HG03378 (cell line): ENCODE measurements at regions not wholly inside any gene's neighbourhood (a gene's known extent, or its start where the extent isn't known, plus 50 kb on each side); places are given as distances from the start of the nearest gene placed in this dataset.
A peak's percentile ranks its signal among the peaks of the same experiment; 100 is the strongest.
"Not testable (repeated sequence)": the region's sequence is repeated elsewhere in the genome, so short reads cannot be mapped to it uniquely, and the experiment has no call there.

Experiments
- ATAC-seq: cut with Tn5 transposase; IDR thresholded peaks from one replicate; pipeline ENCODE4 v1.9.1; 2021; ENCODE audit warnings: mild to moderate bottlenecking, moderate library complexity; ENCODE audit not compliant: unreplicated experiment

DNA sequence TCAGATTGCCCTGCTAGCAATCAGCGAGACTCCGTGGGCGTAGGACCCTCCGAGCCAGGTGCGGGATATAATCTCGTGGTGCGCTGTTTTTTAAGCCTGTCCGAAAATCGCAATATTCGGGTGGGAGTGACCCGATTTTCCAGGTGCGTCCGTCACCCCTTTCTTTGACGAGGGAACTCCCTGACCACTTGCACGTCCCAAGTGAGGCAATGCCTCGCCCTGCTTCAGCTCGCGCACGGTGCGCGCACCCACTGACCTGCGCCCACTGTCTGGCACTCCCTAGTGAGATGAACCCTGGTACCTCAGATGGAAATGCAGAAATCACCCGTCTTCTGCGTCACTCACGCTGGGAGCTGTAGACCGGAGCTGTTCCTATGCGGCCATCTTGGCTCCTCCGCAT lies 971.0 kb downstream of the NXPH1 start:
- not testable (repeated sequence) for ATAC-seq

DNA sequence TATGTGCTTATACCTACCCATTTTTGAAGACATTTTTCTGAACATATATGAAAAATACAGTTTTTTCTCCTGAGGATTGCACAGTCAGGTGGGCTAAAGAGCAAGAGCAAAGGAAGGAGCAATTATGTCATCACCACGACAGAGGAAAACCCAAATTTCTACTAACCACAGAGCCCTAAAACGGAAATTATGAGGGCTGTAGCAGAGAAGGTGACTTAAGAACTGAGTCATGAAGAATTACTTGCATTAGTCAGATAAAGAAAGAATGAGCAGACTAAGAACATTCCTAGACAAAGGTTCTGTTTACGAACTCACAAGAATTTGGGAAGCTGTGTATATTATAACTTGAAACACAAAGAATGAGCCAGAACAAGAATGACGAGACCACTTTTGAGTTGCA lies 974.4 kb downstream of the NXPH1 start:
- ATAC-seq = no peak

DNA sequence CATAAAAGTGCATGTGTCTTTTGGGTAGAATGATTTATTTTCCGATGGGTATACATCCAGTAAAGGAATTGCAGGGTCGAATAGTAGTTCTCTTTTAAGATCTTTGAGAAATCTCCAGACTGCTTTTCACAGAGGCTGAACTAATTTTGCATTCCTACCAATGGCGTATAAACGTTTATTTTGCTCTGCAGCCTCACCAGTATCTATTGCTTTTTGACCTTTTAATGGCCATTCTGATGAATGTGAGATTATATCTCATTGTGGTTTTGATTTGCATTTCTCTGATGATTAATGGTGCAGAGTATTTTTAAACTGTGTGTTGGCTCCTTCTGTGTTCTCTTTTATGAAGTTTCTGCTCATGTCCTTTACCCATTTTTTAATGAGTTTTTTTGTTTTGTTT lies 1020.1 kb downstream of the NXPH1 start:
- ATAC-seq = no peak

DNA sequence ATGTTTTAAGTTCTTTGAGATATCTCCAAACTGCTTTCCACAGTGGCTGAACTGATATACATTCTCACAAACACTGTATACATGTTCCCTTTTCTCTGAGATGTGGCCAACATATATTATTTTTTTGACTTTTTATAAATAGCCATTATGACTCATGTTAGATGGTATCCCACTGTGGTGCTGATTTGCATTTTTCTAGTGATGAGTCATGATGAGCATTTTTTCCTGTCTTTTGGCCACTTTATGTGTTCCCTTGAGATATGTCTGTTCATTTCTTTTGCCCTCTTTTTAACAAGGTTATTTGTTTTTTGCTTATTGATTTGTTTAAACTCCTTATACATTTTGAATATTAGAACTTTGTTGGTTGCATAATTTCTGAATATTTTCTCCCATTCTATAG lies 1055.1 kb downstream of the NXPH1 start:
- peak; percentile 63 for ATAC-seq

DNA sequence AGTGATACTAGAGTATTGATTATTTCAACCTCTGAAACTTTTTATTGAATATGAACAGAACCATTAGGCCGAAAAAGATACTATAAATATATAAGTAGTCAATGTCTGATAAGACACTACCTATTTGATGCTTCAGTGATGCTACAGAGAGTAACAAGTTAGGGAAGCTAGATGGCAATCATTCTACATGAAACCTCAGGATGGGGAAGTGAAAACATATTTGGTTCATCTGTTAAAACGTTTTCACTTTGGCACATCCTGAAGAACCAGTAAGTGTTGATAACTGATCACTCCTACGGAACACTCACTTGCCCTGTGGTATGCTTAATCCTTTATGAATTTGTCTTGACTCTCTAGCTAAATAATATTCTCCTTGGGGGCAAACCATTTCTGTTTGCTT lies 1064.9 kb downstream of the NXPH1 start:
- peak; percentile 75 for ATAC-seq

DNA sequence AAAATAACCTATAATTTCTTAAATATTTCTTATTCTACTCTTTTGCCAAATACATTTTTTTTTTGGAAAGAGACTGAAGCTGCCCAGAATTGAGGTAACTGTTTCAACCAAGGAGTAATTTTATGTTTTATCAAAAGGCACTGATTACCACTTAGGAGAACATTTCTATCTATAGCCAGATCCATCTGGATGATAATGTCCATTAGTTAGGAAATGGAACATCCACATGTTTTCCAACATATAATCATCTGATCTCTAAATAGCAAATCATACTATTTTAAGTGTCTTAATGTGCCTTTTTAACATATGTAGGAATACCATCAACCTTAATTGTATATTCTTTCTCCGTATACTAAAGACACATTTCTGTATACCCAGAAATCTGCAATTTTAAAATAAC lies 1068.9 kb downstream of the NXPH1 start:
- ATAC-seq = no peak

DNA sequence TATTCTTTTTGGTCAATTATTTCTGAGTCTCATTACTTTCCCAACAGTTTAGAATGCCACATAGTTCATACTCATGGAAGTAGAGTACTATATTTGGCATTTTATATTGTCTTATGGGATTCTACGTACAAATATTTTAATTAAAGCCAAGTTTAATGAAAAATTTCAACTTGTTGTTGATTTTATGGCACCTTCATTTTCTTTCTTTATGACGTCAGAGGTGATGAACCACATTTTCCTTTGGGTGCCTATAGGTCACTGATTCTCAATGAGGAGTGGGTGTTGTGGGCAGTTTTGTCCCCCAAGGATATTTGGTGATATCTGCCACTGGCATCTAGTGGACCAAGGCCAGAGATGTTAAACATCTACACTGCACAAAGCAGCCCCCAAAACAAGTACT lies 1071.3 kb downstream of the NXPH1 start:
- ATAC-seq = no peak

DNA sequence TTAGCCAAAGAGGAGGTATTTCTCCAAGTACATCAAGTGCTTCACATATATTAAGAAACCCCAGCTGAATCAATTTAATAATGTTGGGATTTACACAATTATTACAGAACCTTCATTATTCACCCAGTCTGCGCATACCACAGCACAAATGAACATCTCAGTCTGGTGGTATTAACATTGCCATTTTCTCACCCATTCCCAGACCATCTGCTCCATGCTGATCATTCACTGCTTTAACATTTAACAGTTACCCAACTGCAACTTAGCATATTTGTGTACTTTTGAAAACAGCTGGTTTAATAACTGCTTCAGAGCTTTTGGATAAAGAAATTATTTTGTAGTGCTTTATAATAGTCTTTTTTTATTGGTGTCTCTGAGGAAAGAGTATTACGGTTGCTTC lies 1072.1 kb downstream of the NXPH1 start:
- no peak for ATAC-seq

DNA sequence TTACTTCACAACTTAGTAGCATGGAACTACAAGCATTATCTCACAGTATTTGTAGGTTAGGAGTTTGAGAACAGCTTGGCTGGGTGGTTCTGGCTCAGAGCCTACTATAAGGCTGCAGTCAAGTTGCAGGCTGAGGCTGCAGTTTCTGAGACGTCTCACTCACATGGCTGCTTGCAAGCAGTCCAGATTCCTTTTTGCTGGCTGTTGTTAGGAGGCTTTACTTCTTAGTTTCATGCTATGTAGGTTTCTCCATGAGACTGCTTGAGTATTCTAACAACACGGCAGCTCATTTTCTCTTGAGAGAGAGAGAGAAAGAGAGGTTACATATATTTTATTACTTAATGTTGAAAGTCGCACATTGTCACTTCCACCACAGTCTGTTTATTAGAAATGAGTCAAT lies 1073.9 kb downstream of the NXPH1 start:
- ATAC-seq = no peak

DNA sequence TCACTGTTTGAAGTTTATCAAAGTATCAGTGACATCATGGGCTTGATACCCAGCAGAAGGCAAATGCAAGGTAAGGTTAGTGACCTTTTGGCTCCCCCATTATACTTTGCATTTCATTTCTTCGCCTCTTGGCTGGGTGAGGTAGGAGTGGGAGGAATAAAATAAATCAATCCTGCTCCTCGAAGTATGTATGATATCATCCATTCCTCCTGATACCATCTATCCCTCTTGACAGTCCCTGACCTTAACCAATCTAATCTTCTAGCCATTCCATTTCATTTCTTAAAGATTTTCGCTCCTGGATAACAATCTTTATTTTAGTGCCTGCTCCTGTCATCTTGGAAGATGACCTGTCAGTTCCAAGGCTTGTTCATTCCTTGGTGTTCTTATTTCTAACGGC lies 1083.3 kb downstream of the NXPH1 start:
- no peak for ATAC-seq

DNA sequence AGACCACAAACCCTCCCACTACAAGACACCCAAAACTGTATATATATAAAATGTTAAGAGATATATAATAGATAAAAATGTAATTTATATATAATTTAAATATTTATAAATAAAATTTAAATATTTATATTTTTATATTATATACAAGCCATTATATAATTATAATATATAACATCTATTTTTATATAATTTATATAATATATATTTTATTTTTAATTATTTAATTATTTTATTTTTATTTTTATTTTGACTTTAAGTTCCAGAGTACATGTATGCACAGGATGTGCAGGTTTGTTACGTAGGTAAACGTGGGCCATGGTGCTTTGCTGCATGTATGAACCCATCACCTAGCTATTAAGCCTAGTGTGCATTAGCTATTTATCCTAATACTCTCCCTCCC lies 1090.2 kb downstream of the NXPH1 start:
- ATAC-seq = no peak

DNA sequence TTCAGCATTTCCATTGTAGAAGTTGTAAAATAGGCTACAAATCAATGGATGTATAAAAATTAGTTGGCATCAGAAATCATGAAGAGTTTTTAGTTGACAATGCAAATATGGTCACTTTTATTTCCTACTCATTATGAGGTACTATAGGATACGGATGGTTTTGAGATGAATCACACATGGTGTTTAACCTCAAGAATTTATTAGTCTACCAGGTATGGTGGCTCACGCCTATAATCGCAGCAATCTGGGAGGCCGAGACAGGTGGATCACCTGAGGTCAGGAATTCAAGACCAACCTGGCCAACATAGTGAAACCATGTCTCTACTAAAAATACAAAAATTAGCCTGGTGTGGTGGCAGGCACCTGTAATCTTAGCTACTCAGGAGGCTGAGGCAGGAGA lies 1119.0 kb downstream of the NXPH1 start:
- not testable (repeated sequence) for ATAC-seq

DNA sequence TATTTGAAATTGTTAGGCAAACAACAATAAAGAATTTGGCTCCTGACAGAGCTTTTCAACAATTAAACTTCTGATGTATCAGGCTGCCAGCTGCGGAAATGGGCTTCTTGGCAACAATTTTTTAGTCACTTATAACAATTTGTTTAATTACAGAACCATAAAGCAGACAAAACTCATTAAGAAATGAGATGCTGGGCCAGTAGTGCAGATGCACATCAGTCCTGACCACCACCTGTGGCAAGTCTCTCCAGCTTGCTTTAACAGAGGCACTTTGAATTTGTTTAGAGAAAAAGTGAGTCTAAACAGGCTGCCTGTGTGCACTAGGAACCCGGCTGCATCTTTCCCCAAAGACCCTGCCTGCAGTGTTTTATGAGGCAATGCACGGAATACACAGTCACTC lies 1124.4 kb downstream of the NXPH1 start:
- ATAC-seq = no peak

DNA sequence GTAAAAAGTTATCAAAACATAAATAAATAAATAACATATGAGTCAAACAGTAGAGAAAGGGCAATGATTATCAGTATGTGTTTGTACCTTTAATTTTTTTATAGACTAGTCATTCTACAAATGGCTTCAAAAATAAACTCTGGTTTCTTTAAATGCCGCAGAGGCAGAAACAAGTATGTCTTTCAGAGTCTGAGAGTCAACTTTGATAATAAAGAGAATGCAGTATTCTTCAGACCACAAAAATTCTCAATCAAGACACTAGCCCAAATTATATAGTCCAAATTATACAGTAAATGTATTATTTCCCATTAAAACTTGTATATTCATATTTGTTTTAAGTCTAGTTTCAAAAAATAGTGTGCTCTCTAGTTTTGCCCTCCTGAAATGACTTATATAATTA lies 1142.3 kb downstream of the NXPH1 start:
- no peak for ATAC-seq

DNA sequence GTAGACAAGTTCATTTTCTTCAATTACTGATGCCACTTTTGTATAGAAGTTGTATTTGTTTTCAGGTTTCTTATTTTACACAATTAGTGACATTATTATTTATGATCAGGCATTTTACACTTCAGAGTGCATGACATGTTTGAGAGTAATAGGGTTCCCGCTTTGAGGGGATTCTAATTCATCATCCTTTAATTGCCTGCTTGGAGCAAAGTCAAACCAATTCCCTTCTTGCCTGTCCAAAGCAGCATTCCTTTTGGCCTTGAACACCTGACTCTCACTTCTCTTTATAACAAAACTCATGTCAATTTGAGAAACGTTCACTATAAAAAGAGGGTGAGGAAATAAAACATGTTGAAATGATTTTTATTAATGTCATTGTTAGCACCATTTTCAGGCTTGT lies 1149.4 kb downstream of the NXPH1 start:
- no peak for ATAC-seq

DNA sequence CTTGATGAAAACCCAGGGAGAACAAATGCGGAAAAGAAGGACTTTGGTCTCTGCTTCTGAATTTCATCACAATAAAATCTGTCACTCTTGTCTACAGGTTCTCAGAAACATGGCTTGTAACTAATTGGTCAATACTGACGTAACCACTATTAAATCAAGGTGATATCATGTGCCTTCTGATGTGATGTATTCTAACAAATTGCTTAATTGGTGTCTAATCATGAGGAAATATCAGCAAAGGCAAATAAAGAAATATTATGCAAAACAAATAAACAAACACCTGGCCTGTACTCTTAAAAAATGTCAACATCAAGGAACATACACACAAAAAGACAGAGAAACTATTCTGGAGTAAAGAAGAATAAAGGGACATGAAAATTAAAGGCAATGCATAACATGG lies 1165.0 kb downstream of the NXPH1 start:
- no peak for ATAC-seq

DNA sequence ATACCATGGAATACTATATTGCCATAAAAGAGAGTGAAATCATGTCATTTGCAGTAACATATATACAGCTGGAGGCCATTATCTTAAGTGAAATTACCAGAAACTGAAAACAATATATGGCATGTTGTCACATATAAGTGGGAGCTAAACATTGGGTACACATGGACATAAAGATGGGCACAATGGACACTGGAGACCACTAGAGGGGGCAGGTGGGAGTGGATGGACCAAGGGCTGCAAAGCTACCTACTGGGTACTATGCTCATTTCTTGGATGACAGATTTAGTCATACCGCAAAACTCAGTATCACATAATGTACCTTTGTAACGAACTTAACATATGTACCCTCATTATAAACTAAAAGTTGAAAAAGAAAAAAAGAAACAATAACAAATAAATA lies 1167.6 kb downstream of the NXPH1 start:
- no peak for ATAC-seq

DNA sequence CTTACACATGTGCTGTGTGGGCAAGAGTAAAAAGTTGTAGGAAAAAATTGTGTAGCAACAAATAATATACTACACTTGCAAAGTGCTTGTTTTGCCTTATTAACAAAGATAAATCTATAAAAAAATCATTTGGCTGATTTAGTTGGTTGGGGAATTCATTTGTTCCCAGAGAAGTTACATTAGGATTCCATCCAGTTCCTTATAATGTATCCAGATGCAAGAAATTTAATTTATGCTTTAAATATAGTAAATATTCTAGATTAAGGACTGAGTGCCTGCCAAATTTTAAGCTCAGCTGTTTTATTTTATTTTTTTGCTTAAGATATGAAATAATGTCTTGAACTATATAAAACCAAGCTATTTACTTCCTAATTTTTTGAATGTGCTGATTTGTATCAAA lies 1169.9 kb downstream of the NXPH1 start:
- no peak for ATAC-seq

DNA sequence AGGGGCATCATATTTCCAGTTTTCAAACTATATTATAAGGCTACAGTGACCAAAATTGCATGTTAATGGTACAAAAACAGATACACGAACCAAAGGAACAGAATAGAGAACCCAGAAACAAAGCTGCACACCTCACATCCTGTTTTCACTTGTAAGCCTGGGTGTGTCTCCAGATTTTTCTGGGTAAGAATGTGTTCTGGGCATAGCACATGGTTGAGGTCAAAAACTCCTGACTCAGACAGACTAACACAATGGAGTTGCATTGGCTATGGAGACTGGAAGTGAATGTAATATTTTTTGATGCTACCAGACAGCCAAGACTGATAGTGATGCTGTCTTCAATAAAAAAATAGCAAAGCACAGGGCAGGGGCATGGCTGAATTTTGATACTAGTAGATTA lies 1175.2 kb downstream of the NXPH1 start:
- no peak for ATAC-seq

DNA sequence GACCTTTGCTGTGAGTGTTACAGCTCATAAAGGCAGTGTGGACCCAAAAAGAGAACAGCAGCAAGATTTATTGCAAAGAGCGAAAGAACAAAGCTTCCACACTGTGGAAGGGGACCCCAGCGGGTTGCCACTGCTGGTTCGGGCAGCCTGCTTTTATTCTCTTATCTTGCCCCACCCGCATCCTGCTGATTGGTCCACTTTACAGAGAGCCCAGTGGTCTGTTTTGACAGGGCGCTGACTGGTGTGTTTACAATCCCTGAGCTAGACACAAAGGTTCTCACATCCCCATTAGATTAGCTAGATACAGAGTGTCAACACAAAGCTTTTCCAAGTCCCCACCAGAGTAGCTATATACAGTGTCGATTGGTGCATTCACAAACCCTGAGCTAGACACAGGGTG lies 1187.5 kb downstream of the NXPH1 start:
- ATAC-seq = not testable (repeated sequence)

DNA sequence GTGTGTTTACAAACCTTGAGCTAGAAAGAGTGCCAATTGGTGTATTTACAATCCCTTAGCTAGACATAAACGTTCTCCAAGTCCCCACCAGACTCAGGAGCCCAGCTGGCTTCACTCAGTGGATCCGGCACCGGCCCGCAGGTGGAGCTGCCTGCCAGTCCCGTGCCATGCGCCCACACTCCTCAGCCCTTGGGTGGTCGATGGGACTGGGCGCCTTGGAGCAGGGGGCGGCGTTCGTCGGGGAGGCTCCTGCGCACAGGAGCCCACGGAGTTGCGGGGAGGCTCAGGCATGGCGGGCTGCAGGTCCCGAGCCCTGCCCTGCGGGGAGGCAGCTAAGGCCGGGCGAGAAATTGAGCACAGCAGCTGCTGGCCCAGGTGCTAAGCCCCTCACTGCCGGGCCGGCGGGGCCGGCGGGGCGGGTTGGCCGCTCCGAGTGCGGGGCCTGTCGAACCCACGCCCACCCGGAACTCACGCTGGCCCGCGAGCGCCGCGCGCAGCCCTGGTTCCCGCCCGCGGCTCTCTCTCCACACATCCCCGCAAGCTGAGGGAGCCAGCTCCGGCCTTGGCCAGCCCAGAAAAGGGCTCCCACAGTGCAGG lies 1188.0 kb downstream of the NXPH1 start:
- not testable (repeated sequence) for ATAC-seq

DNA sequence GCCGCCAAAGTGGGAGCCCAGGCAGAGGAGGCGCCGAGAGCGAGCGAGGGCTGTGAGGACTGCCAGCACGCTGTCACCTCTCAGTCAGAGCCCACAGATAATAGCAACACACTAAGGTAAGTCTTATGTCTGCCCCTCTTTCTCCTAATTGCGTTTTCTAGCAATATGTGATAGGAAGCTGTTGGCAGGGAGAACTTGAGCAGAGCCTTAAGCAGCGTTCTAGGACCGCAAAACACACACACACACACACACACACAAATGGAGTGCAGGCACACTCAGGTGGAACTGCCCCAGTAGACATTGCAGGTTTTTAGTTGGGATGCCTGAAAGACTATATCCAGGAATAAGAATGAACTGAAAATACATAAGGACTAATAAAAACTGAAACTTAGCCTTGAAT lies 1188.5 kb downstream of the NXPH1 start:
- ATAC-seq = no peak

DNA sequence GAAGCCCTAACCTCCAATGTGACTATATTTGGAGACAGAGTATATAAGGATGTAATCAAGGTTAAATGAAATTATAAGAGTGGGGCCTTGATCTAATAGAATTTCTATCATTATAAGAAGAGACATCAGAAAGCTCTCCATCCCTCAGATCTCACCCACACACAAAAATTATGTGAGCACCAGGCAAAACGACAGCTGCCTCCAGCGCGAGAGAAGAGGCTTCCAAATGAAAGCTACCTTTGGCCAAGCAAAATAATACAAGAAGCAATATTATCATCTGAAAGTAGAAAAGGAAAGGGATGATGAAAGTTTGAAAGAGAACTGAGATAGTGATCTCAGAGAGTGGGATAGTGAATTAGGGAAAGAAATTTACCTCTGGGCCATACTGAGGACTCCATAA lies 1192.5 kb downstream of the NXPH1 start:
- no peak for ATAC-seq

DNA sequence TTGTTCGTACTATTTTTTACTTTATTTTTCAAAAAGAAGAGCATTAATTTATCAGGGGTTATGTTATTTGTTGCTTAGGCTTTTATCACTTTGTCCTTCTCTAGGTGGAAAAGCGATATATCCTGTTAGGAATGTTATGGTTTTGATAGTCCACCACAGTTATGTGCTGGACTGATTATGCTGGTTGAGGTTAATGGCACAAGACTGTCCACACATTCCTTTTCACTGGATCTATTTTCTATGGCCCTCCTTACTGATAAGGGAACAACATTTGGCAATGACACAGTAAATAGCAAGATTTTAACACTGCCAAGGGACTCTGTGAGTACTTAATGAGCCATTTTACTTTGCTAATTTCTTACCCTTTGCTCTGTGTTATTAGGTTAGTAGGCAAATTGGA lies 1212.3 kb downstream of the NXPH1 start:
- ATAC-seq = no peak
